K562 (cell line): ENCODE measurements at regions not wholly inside any gene's neighbourhood (a gene's known extent, or its start where the extent isn't known, plus 50 kb on each side); places are given as distances from the start of the nearest gene placed in this dataset.

Experiments used
- CBX1 ChIP-seq: sonication (generic); IDR thresholded peaks from 2 replicates; pipeline ENCODE4 v1.6.1; 2016; ENCODE audit warnings: antibody characterized with exemption, low read depth, mild to moderate bottlenecking
- DMBX1 ChIP-seq: fragments of 250-450 bp; sonication (Bioruptor Pico); IDR thresholded peaks from 2 replicates; pipeline ENCODE4 v1.8.0; 2022; ENCODE audit warnings: inconsistent platforms, mild to moderate bottlenecking, moderate library complexity, borderline replicate concordance
- HMG20A ChIP-seq: fragments of 450-650 bp; formaldehyde crosslinking; conservative IDR thresholded peaks from 2 replicates; pipeline ENCODE4 v1.4.0; 2020; ENCODE audit warnings: mild to moderate bottlenecking, mixed read lengths
- IFI16 ChIP-seq: fragments of 250-450 bp; sonication (Bioruptor Pico); IDR thresholded peaks from 2 replicates; pipeline ENCODE4 v2.1.2; 2022; ENCODE audit warnings: mild to moderate bottlenecking, inconsistent platforms
- LARP7 ChIP-seq: fragments of 450-650 bp; IDR thresholded peaks from 2 replicates; pipeline ENCODE4 v1.6.1; 2016
- MTF1 ChIP-seq: fragments of 250-450 bp; sonication (Bioruptor Pico); IDR thresholded peaks from 2 replicates; pipeline ENCODE4 v1.9.0; 2021; ENCODE audit warnings: moderate library complexity, mild to moderate bottlenecking, inconsistent platforms, borderline replicate concordance
- PHF21A ChIP-seq: fragments of 450-650 bp; IDR thresholded peaks from 2 replicates; pipeline ENCODE4 v1.6.1; 2017; ENCODE audit warnings: low read depth, borderline replicate concordance
- RFX1 ChIP-seq: fragments of 450-650 bp; IDR thresholded peaks from 2 replicates; pipeline ENCODE4 v1.6.1; 2016; ENCODE audit warnings: mild to moderate bottlenecking, moderate library complexity
- SNIP1 ChIP-seq: fragments of 450-650 bp; IDR thresholded peaks from 2 replicates; pipeline ENCODE4 v1.7.1; 2017; ENCODE audit warnings: low read depth, mild to moderate bottlenecking
- SREBF1 ChIP-seq: fragments of 150-350 bp; IDR thresholded peaks from 2 replicates; pipeline ENCODE4 v1.6.1; 2014; ENCODE audit warnings: antibody characterized with exemption, low read depth, low read length, borderline replicate concordance
- TBP ChIP-seq: optimal IDR thresholded peaks from 2 replicates; pipeline ENCODE3; 2011; ENCODE audit warnings: low read depth, low read length, improper control_type of control experiment
- TCF3 ChIP-seq: sonication (generic); formaldehyde crosslinking; IDR thresholded peaks from 2 replicates; pipeline ENCODE4 v1.4.0; 2020; ENCODE audit warnings: mild to moderate bottlenecking, missing genetic modification reagents
- ZBED1 ChIP-seq: IDR thresholded peaks from 2 replicates; pipeline ENCODE4 v1.6.1; 2014
- ZNF174 ChIP-seq: fragments of 250-450 bp; sonication (Bioruptor Pico); IDR thresholded peaks from 2 replicates; pipeline ENCODE4 v1.4.0; 2020; ENCODE audit warnings: mild to moderate bottlenecking
- ZNF707 ChIP-seq: fragments of 250-450 bp; sonication (Bioruptor Pico); conservative IDR thresholded peaks from 2 replicates; pipeline ENCODE4 v1.8.0; 2022; ENCODE audit warnings: inconsistent platforms, mild to moderate bottlenecking, moderate library complexity
- ZNF75A ChIP-seq: fragments of 450-650 bp; formaldehyde crosslinking; IDR thresholded peaks from 2 replicates; pipeline ENCODE4 v1.4.0; 2020; ENCODE audit warnings: mild to moderate bottlenecking
- ZNF830 ChIP-seq: fragments of 250-450 bp; sonication (Bioruptor Pico); IDR thresholded peaks from 2 replicates; pipeline ENCODE4 v1.5.0; 2021; ENCODE audit warnings: mild to moderate bottlenecking
- TF ChIP-seq, protein P1 (sequence below): fragments of 450-650 bp; formaldehyde crosslinking; IDR thresholded peaks from 2 replicates; pipeline ENCODE4 v1.4.0; 2022; ENCODE audit warnings: mild to moderate bottlenecking, moderate library complexity
- TF ChIP-seq, protein P2 (sequence below): sonication (generic); formaldehyde crosslinking; IDR thresholded peaks from 2 replicates; pipeline ENCODE4 v1.8.1; 2022; ENCODE audit warnings: missing genetic modification reagents
- TF ChIP-seq, protein P3 (sequence below): fragments of 450-650 bp; IDR thresholded peaks from 2 replicates; pipeline ENCODE4 v1.6.1; 2017; ENCODE audit warnings: mild to moderate bottlenecking, moderate library complexity
- TF ChIP-seq, protein P4 (sequence below): fragments of 450-650 bp; IDR thresholded peaks from 2 replicates; pipeline ENCODE4 v1.6.1; 2016; ENCODE audit warnings: low read depth, mild to moderate bottlenecking, moderate library complexity
- TF ChIP-seq, protein P5 (sequence below): fragments of 450-650 bp; IDR thresholded peaks from 2 replicates; pipeline ENCODE4 v1.7.1; 2018; ENCODE audit warnings: mild to moderate bottlenecking, low read depth; ENCODE audit not compliant: partially characterized antibody
- TF ChIP-seq, protein P6 (sequence below): IDR thresholded peaks from 2 replicates; pipeline ENCODE4 v1.6.1; 2014; ENCODE audit warnings: antibody characterized with exemption

DNA sequence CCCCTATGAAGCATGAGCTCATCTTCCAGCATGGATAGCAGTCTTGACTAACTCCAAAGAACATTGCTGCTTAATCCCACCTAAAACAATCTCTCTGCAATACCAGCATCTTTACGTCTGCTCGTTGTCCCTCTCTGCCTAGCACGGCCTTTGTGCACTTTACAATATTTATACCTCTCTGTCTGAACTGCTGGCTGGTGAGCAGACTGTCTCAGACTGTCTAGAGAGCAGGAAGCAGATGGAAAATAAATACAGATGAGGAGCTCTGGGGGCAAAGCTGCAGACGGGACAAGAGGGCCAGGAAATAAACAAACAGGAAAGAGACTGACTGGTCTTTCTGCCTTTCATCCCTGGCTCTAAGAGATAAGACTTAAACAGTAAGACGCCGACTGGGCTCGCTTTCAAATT lies 224.8 kb downstream of the ENC1 start (continued):
- TF ChIP-seq ZNF174, result no peak
- no peak for TF ChIP-seq LARP7
- TF ChIP-seq SNIP1, result no peak
- TF ChIP-seq CBX1, result no peak
- TF ChIP-seq ZNF830 (CRISPR knock-in tag), result no peak
- TF ChIP-seq, protein P1, sequence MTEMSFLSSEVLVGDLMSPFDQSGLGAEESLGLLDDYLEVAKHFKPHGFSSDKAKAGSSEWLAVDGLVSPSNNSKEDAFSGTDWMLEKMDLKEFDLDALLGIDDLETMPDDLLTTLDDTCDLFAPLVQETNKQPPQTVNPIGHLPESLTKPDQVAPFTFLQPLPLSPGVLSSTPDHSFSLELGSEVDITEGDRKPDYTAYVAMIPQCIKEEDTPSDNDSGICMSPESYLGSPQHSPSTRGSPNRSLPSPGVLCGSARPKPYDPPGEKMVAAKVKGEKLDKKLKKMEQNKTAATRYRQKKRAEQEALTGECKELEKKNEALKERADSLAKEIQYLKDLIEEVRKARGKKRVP (CRISPR knock-in tag), result no peak
- no peak for TF ChIP-seq DMBX1 (CRISPR knock-in tag)
- TF ChIP-seq TBP, result no peak
- no peak for TF ChIP-seq PHF21A
- no peak for TF ChIP-seq IFI16 (CRISPR knock-in tag)
- TF ChIP-seq MTF1 (CRISPR knock-in tag), result no peak
- TF ChIP-seq RFX1, result no peak
- peak; percentile 63 for TF ChIP-seq TCF3 (CRISPR knock-in tag)
- TF ChIP-seq, protein P2, sequence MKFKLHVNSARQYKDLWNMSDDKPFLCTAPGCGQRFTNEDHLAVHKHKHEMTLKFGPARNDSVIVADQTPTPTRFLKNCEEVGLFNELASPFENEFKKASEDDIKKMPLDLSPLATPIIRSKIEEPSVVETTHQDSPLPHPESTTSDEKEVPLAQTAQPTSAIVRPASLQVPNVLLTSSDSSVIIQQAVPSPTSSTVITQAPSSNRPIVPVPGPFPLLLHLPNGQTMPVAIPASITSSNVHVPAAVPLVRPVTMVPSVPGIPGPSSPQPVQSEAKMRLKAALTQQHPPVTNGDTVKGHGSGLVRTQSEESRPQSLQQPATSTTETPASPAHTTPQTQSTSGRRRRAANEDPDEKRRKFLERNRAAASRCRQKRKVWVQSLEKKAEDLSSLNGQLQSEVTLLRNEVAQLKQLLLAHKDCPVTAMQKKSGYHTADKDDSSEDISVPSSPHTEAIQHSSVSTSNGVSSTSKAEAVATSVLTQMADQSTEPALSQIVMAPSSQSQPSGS (CRISPR knock-in tag), result no peak
- TF ChIP-seq SREBF1, result no peak
- TF ChIP-seq ZNF75A (CRISPR knock-in tag), result no peak
- TF ChIP-seq ZNF707, result no peak
- TF ChIP-seq, protein P3, sequence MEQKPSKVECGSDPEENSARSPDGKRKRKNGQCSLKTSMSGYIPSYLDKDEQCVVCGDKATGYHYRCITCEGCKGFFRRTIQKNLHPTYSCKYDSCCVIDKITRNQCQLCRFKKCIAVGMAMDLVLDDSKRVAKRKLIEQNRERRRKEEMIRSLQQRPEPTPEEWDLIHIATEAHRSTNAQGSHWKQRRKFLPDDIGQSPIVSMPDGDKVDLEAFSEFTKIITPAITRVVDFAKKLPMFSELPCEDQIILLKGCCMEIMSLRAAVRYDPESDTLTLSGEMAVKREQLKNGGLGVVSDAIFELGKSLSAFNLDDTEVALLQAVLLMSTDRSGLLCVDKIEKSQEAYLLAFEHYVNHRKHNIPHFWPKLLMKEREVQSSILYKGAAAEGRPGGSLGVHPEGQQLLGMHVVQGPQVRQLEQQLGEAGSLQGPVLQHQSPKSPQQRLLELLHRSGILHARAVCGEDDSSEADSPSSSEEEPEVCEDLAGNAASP, result no peak
- TF ChIP-seq, protein P4, sequence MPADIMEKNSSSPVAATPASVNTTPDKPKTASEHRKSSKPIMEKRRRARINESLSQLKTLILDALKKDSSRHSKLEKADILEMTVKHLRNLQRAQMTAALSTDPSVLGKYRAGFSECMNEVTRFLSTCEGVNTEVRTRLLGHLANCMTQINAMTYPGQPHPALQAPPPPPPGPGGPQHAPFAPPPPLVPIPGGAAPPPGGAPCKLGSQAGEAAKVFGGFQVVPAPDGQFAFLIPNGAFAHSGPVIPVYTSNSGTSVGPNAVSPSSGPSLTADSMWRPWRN, result no peak
- TF ChIP-seq ZBED1, result no peak
- no peak for TF ChIP-seq HMG20A (CRISPR knock-in tag)
- TF ChIP-seq, protein P5, sequence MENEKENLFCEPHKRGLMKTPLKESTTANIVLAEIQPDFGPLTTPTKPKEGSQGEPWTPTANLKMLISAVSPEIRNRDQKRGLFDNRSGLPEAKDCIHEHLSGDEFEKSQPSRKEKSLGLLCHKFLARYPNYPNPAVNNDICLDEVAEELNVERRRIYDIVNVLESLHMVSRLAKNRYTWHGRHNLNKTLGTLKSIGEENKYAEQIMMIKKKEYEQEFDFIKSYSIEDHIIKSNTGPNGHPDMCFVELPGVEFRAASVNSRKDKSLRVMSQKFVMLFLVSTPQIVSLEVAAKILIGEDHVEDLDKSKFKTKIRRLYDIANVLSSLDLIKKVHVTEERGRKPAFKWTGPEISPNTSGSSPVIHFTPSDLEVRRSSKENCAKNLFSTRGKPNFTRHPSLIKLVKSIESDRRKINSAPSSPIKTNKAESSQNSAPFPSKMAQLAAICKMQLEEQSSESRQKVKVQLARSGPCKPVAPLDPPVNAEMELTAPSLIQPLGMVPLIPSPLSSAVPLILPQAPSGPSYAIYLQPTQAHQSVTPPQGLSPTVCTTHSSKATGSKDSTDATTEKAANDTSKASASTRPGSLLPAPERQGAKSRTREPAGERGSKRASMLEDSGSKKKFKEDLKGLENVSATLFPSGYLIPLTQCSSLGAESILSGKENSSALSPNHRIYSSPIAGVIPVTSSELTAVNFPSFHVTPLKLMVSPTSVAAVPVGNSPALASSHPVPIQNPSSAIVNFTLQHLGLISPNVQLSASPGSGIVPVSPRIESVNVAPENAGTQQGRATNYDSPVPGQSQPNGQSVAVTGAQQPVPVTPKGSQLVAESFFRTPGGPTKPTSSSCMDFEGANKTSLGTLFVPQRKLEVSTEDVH, result no peak
- TF ChIP-seq, protein P6, sequence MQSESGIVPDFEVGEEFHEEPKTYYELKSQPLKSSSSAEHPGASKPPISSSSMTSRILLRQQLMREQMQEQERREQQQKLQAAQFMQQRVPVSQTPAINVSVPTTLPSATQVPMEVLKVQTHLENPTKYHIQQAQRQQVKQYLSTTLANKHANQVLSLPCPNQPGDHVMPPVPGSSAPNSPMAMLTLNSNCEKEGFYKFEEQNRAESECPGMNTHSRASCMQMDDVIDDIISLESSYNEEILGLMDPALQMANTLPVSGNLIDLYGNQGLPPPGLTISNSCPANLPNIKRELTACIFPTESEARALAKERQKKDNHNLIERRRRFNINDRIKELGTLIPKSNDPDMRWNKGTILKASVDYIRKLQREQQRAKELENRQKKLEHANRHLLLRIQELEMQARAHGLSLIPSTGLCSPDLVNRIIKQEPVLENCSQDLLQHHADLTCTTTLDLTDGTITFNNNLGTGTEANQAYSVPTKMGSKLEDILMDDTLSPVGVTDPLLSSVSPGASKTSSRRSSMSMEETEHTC, result no peak
